Putamen (tissue), 1 donor: ENCODE measurements at regions not wholly inside any gene's neighbourhood (a gene's known extent, or its start where the extent isn't known, plus 50 kb on each side); places are given as distances from the start of the nearest gene placed in this dataset.

Source experiments
- DNase-seq: peaks from one replicate; pipeline ENCODE4 v3.0.0-alpha.2; 2016; ENCODE audit warnings: low spot score

DNA sequence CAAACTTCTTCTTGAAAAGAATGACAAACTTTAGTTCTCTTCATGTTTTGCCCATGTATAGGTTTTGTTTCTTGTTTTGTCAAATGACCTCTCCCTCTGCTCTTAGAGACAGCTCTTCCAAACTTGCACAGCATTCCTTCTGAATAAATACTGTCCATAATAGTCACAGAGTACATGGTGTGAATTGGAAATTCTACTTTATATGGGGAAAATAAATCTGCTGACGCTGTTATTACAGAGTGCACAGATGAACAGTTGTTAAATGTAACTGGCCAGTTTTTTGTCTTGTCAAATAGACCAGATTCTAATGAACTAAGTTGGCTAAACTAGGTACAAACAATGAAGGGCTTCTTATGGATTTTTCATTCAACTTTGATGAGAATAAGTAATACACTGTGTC, 115.8 kb upstream of the DTNA start:
- no peak for DNase-seq

DNA sequence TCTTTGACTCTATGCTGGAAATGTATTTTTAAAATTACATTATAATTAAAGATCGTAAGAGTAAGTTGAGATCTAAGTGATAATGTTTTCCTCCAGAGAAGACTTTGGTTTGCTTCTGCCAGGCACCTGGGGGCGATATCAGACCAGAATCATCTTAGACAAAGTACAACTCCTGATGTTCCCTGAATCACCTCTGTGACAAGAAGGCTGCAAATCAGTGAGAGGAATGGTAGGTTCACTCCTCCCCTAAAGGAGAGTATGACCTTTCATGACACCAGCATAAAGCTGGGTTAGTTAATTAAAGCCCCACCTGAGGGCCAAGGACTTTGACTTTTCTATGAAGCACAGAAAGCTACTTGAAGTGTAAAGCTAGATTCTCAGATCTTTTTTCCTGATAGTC, 114.4 kb upstream of the DTNA start:
- DNase-seq: no peak

DNA sequence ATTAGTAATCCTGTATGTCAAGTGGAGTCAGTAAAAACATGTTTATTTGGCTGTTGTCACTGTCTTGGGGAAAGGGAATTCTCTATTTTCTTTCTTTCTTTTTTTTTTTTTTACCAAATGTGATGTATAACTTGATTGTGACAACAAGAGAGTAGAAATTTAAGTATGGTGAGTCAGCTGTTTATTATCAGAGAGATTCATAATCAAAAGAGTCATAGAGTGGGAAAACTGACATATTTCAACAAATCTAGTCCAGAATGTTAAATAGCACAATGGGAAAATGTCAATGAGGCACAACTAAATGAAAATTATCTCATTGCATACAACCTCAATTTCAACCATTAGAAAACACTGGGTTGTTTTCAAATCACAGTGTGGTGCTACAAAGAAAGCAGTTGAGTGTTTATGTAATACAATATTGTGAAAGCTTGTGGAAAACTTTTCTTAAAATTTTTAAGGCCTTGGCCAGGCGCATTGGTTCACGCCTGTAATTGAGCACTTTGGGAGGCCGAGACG, 111.9 kb upstream of the DTNA start:
- DNase-seq: no peak

DNA sequence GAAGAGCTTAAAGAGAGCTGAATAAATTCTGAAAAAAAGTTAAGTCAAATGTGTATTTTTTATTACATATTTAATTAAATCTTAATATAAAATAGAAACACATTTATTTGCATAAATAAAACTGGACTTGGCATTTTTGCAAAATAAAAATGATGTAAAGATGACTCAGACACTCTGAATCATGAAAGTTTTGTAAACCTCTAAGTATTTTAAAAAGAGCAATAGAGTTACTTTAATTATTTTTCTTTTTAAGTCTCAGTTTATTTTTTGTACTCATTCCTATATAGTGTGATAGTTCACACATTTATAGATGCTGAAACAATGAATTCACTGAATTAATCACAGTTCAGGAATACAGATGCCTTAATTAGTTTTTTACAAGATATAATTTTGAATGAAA, 109.9 kb upstream of the DTNA start:
- DNase-seq: no peak

DNA sequence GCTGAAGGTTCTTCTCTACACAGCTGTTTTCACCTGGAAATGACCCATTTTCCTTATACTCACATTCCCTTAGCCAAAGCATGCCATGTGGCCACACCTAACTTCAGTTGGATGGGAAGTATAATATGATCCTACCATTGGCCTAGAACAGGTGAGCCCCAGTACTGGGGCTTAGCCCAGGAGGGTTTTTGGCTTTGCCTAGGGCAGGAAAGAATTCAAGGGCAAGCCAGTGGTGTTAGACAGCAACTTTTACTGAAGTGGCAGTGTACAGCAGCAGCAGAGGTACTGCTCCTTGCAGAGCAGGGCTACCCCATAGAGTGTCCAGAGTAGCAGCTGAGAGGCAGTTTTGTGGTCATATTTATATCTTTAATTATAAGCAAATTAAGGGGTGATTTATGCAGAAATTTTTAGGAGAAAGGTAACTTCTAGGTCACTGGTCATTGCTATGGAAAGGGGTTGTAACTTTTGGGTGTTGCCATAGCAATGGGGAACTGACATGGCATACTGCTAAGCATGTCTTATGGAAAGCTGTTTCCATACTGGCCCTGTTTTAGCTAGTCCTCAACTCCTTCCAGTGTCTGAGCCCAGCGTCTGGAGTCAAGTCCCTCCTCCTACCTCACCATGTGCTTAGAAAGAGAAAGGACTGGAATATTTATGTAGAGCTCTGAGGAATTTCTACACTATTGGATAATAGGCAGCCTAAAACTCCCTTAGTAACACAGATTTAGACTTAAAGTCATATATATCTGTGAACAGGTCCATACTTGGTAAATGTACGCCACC, 109.0 kb upstream of the DTNA start:
- DNase-seq: no peak

DNA sequence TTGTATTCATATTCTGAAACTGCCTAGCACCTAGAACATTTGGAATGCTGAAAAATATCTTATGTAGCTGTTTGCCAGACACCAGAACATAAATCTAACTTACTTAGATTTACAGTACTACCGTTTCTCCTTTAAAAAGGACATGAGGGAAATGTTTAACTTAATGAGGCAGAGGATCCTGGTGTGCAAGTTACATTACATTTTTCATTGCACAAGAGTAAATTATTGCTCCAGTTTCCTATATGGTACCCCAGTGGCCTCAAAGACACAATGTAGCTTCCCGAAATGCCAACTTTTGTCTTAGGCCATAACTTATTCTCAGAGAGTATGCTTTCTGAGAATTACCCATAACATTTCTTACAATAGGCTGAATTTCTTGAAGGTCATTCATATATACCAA, 105.5 kb upstream of the DTNA start:
- DNase-seq: no peak

DNA sequence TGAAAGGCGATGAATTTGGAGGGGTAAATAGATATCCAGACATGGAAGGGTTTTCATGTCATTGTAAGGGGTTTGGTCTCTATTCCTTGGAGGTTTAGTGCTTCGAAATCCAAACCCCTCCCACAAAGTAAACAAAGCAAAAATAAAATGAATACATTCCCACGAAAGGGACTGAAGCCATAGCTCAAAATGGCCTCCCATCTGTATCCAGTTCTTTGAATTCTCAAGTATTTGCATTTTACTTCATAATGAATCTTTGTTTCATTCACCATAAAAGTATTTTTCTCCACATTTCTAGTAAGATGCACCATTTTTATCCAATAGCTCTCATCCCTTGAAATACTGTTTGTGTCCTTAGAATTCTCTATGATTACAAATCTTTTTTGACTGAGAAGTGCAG, 103.2 kb upstream of the DTNA start:
- no peak for DNase-seq

DNA sequence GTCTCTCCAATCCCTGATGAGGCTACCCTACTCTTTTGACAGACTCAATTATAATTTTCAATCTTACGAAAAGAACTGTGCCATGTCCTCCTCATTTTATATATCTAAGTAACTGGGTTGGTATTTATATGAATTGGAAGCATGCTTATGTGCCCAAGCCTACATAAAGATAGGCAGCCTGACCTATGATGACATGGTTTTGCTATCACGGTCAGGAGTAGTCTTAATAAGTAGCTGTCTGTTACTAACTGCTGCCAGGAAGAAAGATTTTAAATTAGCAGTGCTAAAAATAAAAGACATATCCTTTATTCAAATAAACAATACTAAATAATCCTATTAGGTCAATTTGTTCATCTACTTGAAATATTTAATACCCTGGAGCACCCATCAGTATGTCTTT, 102.0 kb upstream of the DTNA start:
- DNase-seq: no peak

DNA sequence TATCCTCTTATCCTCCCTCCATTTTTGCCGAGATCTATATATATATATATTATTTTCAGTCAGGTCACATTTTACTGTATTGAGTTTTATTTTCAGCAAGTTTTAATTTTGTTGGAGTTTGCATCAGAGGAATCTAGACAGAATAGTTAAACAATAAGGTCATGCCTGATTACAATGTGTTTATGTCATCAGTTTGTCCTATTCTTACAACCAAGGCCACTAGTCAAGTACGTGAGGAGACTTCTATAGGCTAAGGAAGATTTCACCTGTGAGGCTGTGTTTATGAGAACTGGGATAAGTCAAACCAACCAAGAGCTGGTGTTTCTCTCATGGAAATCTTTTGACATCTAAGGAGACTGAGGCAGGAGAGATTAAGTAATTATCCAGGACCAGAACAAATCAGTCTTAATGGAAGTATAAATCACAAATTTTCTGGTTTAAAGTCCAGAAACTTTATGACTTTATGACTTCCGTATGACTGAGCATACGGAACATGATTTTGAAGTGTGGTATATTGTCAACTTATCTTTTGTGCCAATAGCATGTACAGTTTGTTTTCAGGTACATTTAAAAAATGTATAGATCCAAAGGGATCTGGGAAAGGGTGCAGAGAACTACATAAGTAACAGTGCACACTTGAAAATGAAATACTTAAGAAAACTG, 100.0 kb upstream of the DTNA start:
- no peak for DNase-seq

DNA sequence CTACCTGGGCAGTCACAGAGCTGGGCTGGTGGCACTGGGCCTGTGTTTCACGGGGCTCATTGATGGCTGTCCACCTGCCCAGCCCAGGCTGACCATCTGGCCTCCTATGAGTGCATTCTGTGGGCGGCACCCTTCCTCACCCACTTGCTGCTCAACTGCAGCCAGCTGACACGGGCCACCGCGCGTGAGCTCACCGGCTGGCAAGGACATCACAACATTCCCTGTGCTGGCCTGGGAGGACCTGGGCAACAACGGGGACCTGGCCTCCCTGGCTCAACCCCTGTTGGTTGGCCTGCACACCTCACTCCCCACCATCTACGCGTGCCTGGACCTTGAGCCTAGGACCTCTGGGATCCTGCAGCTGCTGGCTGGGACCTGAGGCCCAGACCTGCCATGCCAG, 98.2 kb upstream of the DTNA start:
- DNase-seq: no peak

DNA sequence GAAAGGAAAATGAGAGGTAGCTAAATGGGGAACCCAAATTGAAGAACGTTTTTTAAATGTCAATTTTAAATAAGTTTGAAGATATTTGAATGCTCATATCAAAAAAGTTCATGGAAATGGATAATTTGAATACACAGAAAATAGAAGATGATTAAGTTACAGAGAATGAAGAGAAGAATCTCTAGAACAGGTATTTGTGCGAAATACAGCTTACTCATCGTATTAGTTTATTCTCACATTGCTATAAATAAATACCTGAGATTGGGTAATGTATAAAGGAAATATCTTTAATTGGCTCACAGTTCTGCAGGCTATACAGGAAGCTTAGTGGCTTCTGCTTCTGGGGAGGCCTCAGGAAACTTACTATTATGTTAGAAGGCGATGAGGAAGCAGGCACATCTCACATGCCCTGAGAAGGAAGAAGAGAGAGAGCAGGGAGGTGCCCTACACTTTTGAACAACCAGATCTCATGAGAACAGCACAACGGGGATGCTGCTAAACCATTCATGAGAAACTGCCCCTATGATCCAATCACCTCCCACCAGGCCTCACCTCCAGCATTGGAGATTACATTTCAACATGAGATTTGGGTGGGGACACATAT, 89.7 kb upstream of the DTNA start:
- DNase-seq: no peak

DNA sequence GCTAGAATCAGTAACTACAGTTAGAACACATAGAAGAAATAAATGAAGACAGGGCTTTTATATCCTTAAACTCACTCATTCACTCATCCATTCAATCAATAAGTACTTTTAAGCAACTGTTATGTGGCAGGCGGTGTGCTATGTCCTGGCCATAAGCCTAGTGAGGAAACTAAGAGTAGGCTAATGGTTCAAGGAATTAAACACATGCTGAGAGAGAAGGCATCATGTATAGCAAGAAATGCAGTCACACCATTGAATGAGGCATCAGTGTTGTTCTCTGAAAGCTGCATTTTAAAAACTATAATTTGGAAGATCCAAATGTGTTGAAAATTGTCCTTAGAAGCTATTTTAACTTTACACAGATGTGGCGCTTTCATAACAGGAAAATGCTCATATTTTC, 86.5 kb upstream of the DTNA start:
- DNase-seq: no peak

DNA sequence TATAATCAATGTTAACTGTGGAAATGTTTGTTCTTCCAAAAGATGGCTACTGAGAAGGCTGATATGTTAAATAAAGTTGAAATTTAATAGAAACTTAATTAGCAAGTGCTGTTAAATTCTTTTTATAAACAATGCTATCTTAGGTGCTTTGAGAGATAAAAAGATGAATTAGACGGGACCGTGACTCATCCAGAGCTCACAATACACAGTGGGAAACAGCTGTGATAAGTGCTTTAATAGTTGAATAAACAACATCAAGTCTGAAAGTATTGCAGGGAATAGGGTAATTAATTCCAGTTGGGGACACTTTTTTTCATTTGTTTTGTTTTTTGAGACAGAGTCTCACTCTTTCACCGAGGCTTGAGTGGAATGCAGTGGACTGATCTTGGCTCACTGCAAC, 85.5 kb upstream of the DTNA start:
- no peak for DNase-seq

DNA sequence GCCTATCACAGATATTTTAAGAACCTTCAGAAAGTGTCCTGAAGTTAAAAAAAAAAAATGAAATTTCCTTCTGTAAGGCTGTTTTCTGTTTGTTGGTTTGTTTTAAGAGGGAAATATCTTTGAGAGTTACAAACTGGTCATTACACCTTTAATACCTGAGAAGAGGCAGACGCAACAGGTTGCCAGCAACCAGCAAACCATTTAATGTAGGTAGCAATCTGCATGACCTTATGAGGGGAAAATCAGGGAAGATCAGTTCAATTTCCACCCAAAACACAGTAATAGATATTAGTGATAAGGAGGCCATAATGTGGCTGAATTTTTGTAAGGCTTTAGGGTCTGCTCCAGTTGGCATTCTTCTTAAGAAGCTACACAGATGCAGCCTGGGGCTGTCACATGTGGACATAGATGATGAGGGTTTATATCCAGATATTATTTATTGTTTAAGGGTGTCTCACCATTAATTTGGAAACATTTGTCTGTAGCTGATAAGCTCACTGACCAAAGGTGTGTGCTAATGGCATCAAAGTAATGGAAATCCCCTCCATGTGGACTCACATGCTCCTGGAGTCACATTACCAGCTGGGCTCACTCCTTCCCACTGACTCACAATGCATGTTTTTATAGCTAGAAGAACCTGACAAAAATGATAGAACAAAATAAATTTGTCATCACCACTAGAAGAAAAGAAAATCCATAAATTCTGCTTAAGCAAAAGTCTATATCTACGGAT, 83.5 kb upstream of the DTNA start:
- DNase-seq: no peak

DNA sequence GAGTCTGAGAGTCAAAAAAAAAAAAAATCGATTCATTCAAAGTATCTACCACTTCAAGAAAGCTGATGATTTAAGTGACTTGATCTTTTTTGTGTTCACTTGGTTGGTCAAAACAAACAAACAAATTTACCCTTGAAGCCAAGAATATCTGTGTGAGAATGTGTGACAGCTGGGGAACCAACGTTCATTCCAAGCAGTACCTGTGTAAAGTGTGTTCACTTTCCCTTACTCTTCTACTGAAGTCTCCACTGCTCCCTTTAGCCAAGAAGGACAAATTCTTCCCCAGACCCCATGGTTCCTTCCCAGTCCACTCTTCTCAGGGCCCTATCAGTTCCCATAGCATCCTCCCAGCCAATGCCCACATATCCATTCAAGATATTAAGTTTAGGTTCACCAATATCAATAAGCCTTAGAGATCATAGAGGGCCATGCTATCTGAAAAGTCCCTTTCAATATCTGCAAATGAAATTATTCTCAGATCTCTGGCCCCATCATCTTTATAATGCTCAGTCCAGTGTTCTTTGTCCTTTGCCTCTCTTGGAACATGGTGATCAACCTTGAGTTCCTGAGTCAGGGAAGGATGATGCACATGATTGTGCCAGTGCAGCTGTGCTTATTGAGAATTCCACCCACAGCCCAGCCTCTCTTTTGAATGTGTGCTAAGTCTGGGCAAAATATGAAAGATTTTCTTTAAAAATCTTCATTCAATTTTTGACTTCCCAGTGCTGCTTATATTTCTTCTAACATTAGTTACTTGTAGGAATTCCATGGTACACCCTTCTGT, 82.8 kb upstream of the DTNA start:
- DNase-seq: peak; percentile 22

DNA sequence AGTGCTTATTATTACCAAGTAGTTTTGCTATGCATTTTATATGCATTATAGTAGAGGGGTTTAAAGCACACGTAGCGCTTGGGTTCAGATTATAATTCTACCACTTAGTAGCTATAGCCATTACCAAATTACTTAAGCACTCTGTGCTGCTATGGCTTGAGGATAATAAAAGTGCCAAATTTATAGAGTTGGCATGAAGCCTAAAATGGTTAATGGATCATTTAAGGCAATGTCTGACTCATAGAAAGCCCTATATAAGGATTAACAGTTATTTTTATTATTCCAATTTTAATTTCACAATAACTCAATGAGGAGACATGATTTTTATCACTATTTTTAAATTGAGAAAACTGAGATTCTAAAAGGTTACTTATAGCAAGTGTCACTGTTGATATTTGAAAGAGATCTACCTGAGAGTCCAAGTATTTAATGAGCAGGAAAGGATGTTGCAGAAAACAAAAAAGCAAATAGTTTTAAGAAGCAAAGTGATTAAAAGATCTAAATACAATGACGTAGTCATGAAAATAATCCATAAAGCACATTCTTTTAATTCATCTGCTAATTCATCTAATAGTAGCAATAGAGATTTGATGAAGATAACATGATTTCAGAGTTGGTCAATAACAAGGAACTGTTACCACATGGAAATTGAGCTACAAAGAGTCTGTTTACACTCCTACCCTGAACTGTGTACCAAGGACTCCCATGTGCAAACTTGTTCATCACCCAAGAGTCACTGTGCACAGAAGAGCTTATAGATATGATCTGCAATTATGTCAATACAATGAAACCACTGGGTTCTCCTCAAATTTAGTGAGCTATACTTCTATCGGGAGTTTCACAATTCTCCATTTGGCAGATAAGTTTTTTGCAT, 78.8 kb upstream of the DTNA start:
- no peak for DNase-seq

DNA sequence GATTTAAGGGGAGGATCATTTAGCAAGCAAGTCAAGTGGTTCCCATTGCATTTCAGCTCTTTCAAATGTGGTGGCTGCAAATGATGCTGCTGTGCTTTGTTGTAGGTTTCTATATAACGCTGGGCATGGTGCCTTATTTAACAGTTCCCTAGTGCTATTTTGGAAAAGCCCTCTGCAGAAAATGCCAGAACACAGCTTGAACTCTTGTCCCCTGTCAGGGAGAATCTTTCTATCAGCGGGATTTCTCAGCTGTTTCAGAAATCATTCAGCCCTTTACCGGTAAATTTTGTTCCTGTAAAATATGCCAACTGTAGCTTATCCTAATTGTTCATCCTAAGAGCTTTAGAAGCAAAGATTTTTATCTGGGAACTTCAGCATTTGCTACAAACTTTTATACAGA, 77.8 kb upstream of the DTNA start:
- no peak for DNase-seq

DNA sequence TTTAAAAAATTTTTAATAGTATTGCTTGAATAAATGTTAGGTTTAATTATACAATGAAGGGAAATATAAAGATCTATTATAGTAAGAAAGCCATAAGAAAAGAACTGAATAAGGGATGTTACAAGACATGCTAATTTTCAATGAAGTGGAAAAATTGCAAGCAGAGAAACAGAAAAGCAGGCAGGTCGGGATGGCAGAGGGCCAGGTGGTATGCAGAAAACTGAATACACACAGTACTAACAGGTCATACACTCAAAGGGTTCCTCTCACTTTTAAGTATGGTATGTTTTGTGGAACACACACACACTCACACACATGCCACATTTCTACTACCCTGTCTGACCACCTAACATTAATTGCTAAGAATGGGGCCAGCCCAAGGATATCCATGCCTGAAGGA, 76.7 kb upstream of the DTNA start:
- DNase-seq: no peak

DNA sequence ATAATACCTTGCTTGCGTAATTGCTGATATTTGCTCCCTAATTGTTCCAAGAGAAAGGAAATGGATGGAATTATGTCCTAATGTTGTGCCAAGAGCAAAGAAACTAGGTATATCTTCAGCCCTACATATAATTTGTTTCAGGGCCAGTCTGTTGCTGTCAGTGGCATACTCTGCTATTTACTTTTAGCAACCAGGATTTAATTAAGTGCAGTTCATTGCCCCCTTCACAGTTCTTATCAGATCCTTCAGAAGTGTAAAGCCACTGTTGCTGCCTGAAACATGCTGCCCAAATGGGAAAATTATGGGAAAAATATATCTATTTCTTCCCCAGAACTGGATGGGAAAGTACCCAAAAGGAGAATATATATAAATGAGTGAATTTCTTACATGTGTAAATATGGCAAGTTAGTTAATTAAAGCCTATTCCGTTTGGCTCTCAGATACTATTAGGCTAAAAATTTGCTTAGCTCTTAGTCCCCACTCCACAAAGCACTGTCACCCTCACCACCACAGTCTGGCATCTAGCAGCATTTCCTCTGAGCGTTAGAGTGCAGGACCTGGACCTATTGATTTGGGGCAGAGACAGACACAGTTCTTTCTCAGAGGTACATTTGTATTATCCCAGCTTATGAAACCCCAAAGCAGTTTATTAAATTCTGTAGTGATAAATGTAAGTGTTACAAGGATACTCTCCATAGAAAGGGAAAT, 72.8 kb upstream of the DTNA start:
- DNase-seq: no peak

DNA sequence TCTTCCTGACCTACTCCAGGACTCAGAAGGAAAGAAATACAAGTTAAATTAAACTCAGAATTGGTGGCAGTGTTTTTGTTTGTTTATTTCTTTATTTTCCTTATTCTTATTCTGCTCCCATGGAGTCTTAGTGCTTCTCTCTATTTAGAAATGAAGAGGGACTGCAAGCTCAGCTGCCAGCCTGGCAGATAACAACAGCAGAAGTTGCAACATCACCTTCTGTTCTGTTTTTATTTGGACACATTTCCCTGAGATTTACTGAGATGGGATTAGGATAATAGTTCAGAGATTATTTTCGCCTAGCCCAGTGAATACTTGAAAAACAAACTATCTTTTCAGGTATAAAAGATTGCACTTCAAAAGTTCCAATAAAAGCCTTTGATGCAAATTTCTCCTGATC, 70.4 kb upstream of the DTNA start:
- no peak for DNase-seq
